ENCODE measurements at regions not wholly inside any gene's neighbourhood (a gene's known extent, or its start where the extent isn't known, plus 50 kb on each side); places are given as distances from the start of the nearest gene placed in this dataset.

DNA sequence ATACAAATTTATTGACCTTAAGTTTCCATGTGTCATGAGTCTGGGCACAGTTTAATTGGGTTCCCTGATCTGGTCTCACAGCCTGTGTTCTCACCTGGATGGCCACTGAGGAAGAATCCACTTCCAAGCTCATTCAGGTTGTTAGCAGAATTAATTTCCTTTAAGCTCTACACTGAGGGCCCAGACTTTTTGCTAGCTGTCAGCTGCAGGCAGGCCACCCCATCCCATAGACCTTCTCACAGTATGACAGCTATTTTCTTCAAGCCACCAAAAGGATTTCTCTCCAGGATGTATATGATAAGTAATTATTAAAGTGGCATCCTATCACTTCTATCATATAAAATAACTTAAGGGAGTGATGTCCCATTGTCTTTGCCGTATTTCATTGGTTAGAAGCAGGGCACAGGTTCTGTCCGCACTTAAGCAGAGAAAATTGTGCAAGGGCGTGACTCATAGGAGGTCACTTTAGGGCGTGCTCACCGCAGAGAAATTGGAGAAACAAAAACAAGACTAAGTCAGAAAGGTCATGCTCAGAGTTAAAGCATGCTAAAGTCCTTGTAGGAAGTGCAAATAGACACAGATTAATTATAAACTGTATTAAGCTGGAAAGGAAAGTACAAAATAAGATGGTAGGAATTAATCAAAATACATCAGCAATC lies 109.9 kb downstream of the AHR start (continued):
- TF ChIP-seq GFI1 (CRISPR knock-in tag; IDR thresholded peaks at IDR 0.05; ENCODE audit: borderline replicate concordance) = peak; percentile 53; the same call in 1 of the 2 replicates
- no peak for TF ChIP-seq ZSCAN12 (CRISPR knock-in tag; IDR thresholded peaks at IDR 0.05)
- TF ChIP-seq, protein P1, sequence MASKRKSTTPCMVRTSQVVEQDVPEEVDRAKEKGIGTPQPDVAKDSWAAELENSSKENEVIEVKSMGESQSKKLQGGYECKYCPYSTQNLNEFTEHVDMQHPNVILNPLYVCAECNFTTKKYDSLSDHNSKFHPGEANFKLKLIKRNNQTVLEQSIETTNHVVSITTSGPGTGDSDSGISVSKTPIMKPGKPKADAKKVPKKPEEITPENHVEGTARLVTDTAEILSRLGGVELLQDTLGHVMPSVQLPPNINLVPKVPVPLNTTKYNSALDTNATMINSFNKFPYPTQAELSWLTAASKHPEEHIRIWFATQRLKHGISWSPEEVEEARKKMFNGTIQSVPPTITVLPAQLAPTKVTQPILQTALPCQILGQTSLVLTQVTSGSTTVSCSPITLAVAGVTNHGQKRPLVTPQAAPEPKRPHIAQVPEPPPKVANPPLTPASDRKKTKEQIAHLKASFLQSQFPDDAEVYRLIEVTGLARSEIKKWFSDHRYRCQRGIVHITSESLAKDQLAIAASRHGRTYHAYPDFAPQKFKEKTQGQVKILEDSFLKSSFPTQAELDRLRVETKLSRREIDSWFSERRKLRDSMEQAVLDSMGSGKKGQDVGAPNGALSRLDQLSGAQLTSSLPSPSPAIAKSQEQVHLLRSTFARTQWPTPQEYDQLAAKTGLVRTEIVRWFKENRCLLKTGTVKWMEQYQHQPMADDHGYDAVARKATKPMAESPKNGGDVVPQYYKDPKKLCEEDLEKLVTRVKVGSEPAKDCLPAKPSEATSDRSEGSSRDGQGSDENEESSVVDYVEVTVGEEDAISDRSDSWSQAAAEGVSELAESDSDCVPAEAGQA (IDR thresholded peaks at IDR 0.05; ENCODE audit: low read depth) = no peak
- TF ChIP-seq, protein P1 (CRISPR knock-in tag; IDR thresholded peaks at IDR 0.05; ENCODE audit: borderline replicate concordance) = no peak
- no peak for TF ChIP-seq U2AF1 (optimal IDR thresholded peaks at IDR 0.05; ENCODE audit: low read depth, low read length)
- TF ChIP-seq SOX6 (IDR thresholded peaks at IDR 0.05) = no peak
- TF ChIP-seq SOX6 (CRISPR knock-in tag; IDR thresholded peaks at IDR 0.05) = peak; percentile 82
- TF ChIP-seq, protein P2, sequence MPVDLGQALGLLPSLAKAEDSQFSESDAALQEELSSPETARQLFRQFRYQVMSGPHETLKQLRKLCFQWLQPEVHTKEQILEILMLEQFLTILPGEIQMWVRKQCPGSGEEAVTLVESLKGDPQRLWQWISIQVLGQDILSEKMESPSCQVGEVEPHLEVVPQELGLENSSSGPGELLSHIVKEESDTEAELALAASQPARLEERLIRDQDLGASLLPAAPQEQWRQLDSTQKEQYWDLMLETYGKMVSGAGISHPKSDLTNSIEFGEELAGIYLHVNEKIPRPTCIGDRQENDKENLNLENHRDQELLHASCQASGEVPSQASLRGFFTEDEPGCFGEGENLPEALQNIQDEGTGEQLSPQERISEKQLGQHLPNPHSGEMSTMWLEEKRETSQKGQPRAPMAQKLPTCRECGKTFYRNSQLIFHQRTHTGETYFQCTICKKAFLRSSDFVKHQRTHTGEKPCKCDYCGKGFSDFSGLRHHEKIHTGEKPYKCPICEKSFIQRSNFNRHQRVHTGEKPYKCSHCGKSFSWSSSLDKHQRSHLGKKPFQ (CRISPR knock-in tag; IDR thresholded peaks at IDR 0.05; ENCODE audit: insufficient replicate concordance) = no peak
- no peak for TF ChIP-seq ZNF75D (CRISPR knock-in tag; IDR thresholded peaks at IDR 0.05; ENCODE audit: borderline replicate concordance)
- no peak for TF ChIP-seq ISX (CRISPR knock-in tag; conservative IDR thresholded peaks at IDR 0.05)
- TF ChIP-seq, protein P3, sequence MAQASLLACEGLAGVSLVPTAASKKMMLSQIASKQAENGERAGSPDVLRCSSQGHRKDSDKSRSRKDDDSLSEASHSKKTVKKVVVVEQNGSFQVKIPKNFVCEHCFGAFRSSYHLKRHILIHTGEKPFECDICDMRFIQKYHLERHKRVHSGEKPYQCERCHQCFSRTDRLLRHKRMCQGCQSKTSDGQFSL (CRISPR knock-in tag; IDR thresholded peaks at IDR 0.05) = no peak
- TF ChIP-seq ZNF781 (CRISPR knock-in tag; IDR thresholded peaks at IDR 0.05; ENCODE audit: borderline replicate concordance, not compliant biosample characterization) = no peak
- TF ChIP-seq TOE1 (CRISPR knock-in tag; IDR thresholded peaks at IDR 0.05) = no peak
- TF ChIP-seq EHMT2 (IDR thresholded peaks at IDR 0.05; ENCODE audit: borderline replicate concordance, low read depth, low read length) = no peak
- no peak for TF ChIP-seq PAF1 (CRISPR knock-in tag; IDR thresholded peaks at IDR 0.05)
- TF ChIP-seq ZNF333 (CRISPR knock-in tag; IDR thresholded peaks at IDR 0.05; ENCODE audit: borderline replicate concordance) = no peak

Data from HepG2 (cell line).